ENCODE measurements at regions not wholly inside any gene's neighbourhood (a gene's known extent, or its start where the extent isn't known, plus 50 kb on each side); places are given as distances from the start of the nearest gene placed in this dataset.

DNA sequence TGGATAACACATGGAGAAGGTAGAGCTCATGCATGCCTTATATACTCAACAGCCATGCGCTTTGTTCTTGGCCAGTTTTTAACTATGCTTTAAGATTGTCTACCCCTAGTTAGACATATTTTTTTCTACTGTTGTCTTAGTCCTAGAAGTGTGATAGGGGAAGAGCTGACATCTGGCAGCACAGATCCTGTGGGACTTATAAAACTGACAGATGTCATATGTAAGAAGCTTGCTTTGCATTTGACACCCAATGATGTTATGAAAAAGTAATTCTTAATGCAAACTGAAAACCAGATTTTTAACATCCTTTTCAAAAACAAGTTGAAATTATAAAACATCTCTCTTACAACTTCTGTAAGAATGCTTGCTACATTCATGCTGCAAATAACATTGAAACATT is 715.9 kb upstream of the LRRN3 start:
- no peak overlapping the region for H3K4me3 ChIP-seq (replicated peaks; ENCODE audit: insufficient read depth, low read length)
- TF ChIP-seq, protein P1, sequence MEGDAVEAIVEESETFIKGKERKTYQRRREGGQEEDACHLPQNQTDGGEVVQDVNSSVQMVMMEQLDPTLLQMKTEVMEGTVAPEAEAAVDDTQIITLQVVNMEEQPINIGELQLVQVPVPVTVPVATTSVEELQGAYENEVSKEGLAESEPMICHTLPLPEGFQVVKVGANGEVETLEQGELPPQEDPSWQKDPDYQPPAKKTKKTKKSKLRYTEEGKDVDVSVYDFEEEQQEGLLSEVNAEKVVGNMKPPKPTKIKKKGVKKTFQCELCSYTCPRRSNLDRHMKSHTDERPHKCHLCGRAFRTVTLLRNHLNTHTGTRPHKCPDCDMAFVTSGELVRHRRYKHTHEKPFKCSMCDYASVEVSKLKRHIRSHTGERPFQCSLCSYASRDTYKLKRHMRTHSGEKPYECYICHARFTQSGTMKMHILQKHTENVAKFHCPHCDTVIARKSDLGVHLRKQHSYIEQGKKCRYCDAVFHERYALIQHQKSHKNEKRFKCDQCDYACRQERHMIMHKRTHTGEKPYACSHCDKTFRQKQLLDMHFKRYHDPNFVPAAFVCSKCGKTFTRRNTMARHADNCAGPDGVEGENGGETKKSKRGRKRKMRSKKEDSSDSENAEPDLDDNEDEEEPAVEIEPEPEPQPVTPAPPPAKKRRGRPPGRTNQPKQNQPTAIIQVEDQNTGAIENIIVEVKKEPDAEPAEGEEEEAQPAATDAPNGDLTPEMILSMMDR (IDR thresholded peaks at IDR 0.05; ENCODE audit: insufficient read depth, low read length) = no peak
- TF ChIP-seq POLR2AphosphoS5 (IDR thresholded peaks at IDR 0.05; ENCODE audit: low read depth) (no peak), SPI1 (IDR thresholded peaks at IDR 0.05; ENCODE audit: borderline replicate concordance, low read depth) (no peak), GABPA (IDR thresholded peaks at IDR 0.05; ENCODE audit: low read depth) (no peak), REST (IDR thresholded peaks at IDR 0.05; ENCODE audit: insufficient replicate concordance, low read depth) (no peak)
- no peak for DNase-seq (ENCODE audit: low read depth in 1 of 2, low spot score in 1 of 2)
- no peaks in the 10 kb centered on the region for H3K27me3 ChIP-seq (ENCODE audit: insufficient read depth, poor library complexity, severe bottlenecking)
- H3K27ac ChIP-seq (replicated peaks) = no peak overlapping the region

- H3K4me3 ChIP-seq (replicated peaks; ENCODE audit: insufficient read depth, low read length) = no peak overlapping the region
Observed at GRCh38 chr7:110382736-110383135, 708.2 kb upstream of the LRRN3 start.

GRCh38 chr7:110386006-110386405 is 704.9 kb upstream of the LRRN3 start:
- Histone ChIP-seq H3K27ac (replicated peaks) (no peak overlapping the region), H3K27me3 (ENCODE audit: insufficient read depth, poor library complexity, severe bottlenecking) (no peaks in the 10 kb centered on the region), H3K4me3 (replicated peaks; ENCODE audit: insufficient read depth, low read length) (no peak overlapping the region)
- TF ChIP-seq GABPA (IDR thresholded peaks at IDR 0.05; ENCODE audit: low read depth) (no peak), SPI1 (IDR thresholded peaks at IDR 0.05; ENCODE audit: borderline replicate concordance, low read depth) (no peak), REST (IDR thresholded peaks at IDR 0.05; ENCODE audit: insufficient replicate concordance, low read depth) (no peak), POLR2AphosphoS5 (IDR thresholded peaks at IDR 0.05; ENCODE audit: low read depth) (no peak)
- TF ChIP-seq, protein P1 (IDR thresholded peaks at IDR 0.05; ENCODE audit: insufficient read depth, low read length) = no peak
- DNase-seq (ENCODE audit: low read depth in 1 of 2, low spot score in 1 of 2) = no peak

More at GRCh38 chr7:110382736-110383135, 708.2 kb upstream of the LRRN3 start:
- H3K27ac ChIP-seq (replicated peaks) = no peak overlapping the region
- H3K27me3 ChIP-seq (ENCODE audit: insufficient read depth, poor library complexity, severe bottlenecking) = no peaks in the 10 kb centered on the region
- no peak for DNase-seq (ENCODE audit: low read depth in 1 of 2, low spot score in 1 of 2)
- TF ChIP-seq POLR2AphosphoS5 (IDR thresholded peaks at IDR 0.05; ENCODE audit: low read depth) (no peak), GABPA (IDR thresholded peaks at IDR 0.05; ENCODE audit: low read depth) (no peak), SPI1 (IDR thresholded peaks at IDR 0.05; ENCODE audit: borderline replicate concordance, low read depth) (no peak), REST (IDR thresholded peaks at IDR 0.05; ENCODE audit: insufficient replicate concordance, low read depth) (no peak)
- TF ChIP-seq, protein P1 (IDR thresholded peaks at IDR 0.05; ENCODE audit: insufficient read depth, low read length) = no peak

Measured in HL-60 (cell line).